Prostate gland (tissue), 2 donors: ENCODE measurements at regions not wholly inside any gene's neighbourhood (a gene's known extent, or its start where the extent isn't known, plus 50 kb on each side); places are given as distances from the start of the nearest gene placed in this dataset.

Experiments
- DNase-seq: peaks from one replicate; pipeline ENCODE4 v3.0.0-alpha.2; 2019; ENCODE audit warnings: low spot score
- H3K27ac ChIP-seq, 2 donors: fragments of 200-600 bp; sonication (generic); 2 replicates each; pipeline ENCODE4 v1.5.1; 2017 to 2019
- H3K27me3 ChIP-seq: fragments of 200-600 bp; sonication (generic); replicated peaks from 2 replicates; pipeline ENCODE4 v1.5.1; 2019; ENCODE audit not compliant: insufficient read depth
- H3K36me3 ChIP-seq, 2 donors: fragments of 200-600 bp; sonication (generic); 1 replicate in 1 of 2; 2 replicates in 1 of 2; pipeline versions ENCODE4 v1.5.1 to v1.8.1; 2017 to 2019
- H3K4me1 ChIP-seq: fragments of 200-600 bp; sonication (generic); replicated peaks from 2 replicates; pipeline ENCODE4 v1.5.1; 2019
- H3K4me3 ChIP-seq, 2 donors: fragments of 200-600 bp; sonication (generic); 2 replicates each; pipeline ENCODE4 v1.5.1; 2017 to 2019
- H3K9me3 ChIP-seq: fragments of 200-600 bp; sonication (generic); 2 replicates; pipeline ENCODE4 v1.5.1; 2017
- CTCF ChIP-seq, 4 experiments: fragments of 200-600 bp in 2 of 4; fragments of 450-650 bp in 2 of 4; sonication (generic) in 2 of 4; IDR thresholded peaks; 1 replicate in 3 of 4; 2 replicates in 1 of 4; pipeline ENCODE4 v1.5.1; 2016 to 2019; ENCODE audit warnings: antibody characterized with exemption in 4 of 4, mild to moderate bottlenecking in 2 of 4, moderate library complexity in 2 of 4
- POLR2A ChIP-seq: fragments of 450-650 bp; IDR thresholded peaks from one replicate; pipeline ENCODE4 v1.6.1; 2016; ENCODE audit warnings: antibody characterized with exemption, mild to moderate bottlenecking
- POLR2AphosphoS5 ChIP-seq: sonication (generic); formaldehyde crosslinking; IDR thresholded peaks from one replicate; pipeline ENCODE4 v1.6.1; 2017; ENCODE audit warnings: antibody characterized with exemption
- WGBS: methylation state at CpG from one replicate; pipeline ENCODE4 v1.1.5; 2018; 5-methylcytosine and 5-hydroxymethylcytosine counted together
- intact Hi-C: fragments of 100-400 bp; cut with DNase I; formaldehyde crosslinking; loops from one replicate; pipeline ENCODE4 v1.14.2; 2022

GRCh38 chr5:91850031-91850430 lies 466.9 kb upstream of the ARRDC3 start:
- H3K9me3 ChIP-seq, result no peaks in the 10 kb centered on the region

GRCh38 chr5:91849069-91849468 lies 466.0 kb upstream of the ARRDC3 start:
- Histone ChIP-seq H3K27me3 (no peaks in the 10 kb centered on the region), H3K27ac (no peak overlapping the region), H3K4me1 (no peaks in the 10 kb centered on the region), H3K4me3 (no peak overlapping the region), H3K36me3 (no peaks in the 10 kb centered on the region), H3K9me3 (no peaks in the 10 kb centered on the region)
- intact Hi-C loops, result no loop called here
- DNase-seq, result no peak
- WGBS, result 89% methylated on average over 3 of the region's 3 CpGs
- TF ChIP-seq POLR2AphosphoS5 (no peak), POLR2A (no peak), CTCF (IDR thresholded peaks at IDR 0.05) (no peak)

More at GRCh38 chr5:91850031-91850430, 466.9 kb upstream of the ARRDC3 start:
- WGBS, result 70% methylated on average over 2 of the region's 2 CpGs
- H3K4me1 ChIP-seq, result no peaks in the 10 kb centered on the region
- no peak for DNase-seq
- H3K27me3 ChIP-seq, result no peaks in the 10 kb centered on the region
- intact Hi-C loops, result no loop called here
- no peak overlapping the region for H3K4me3 ChIP-seq
- no peaks in the 10 kb centered on the region for H3K36me3 ChIP-seq
- no peak overlapping the region for H3K27ac ChIP-seq
- no peak for TF ChIP-seq POLR2A

- TF ChIP-seq POLR2AphosphoS5 (no peak), POLR2A (no peak), CTCF (IDR thresholded peaks at IDR 0.05) (no peak)
- no peak for DNase-seq
- no peaks in the 10 kb centered on the region for H3K4me1 ChIP-seq
- H3K36me3 ChIP-seq, result no peaks in the 10 kb centered on the region
- WGBS, result 96% methylated on average over 3 of the region's 3 CpGs
- no peak overlapping the region for H3K4me3 ChIP-seq
- no peaks in the 10 kb centered on the region for H3K27me3 ChIP-seq
- H3K27ac ChIP-seq, result no peak overlapping the region
- intact Hi-C loops, result no loop called here
- H3K9me3 ChIP-seq, result no peaks in the 10 kb centered on the region
Measured at GRCh38 chr5:91848453-91848852, 465.3 kb upstream of the ARRDC3 start.

GRCh38 chr5:91841423-91841822 lies 458.3 kb upstream of the ARRDC3 start:
- no peak for TF ChIP-seq CTCF (IDR thresholded peaks at IDR 0.05)
- TF ChIP-seq POLR2A, result no peak
- no peak for TF ChIP-seq POLR2AphosphoS5
- Histone ChIP-seq H3K4me3 (no peak overlapping the region), H3K27ac (no peak overlapping the region), H3K9me3 (no peaks in the 10 kb centered on the region), H3K36me3 (no peaks in the 10 kb centered on the region), H3K4me1 (no peaks in the 10 kb centered on the region), H3K27me3 (no peaks in the 10 kb centered on the region)
- no peak for DNase-seq
- intact Hi-C loops, result no loop called here

GRCh38 chr5:91840412-91840811 lies 457.3 kb upstream of the ARRDC3 start:
- Histone ChIP-seq H3K4me3 (no peak overlapping the region), H3K27ac (no peak overlapping the region), H3K9me3 (no peaks in the 10 kb centered on the region), H3K27me3 (no peaks in the 10 kb centered on the region), H3K36me3 (no peaks in the 10 kb centered on the region), H3K4me1 (no peaks in the 10 kb centered on the region)
- intact Hi-C loops, result no loop called here
- DNase-seq, result no peak
- 69% methylated on average over 4 of the region's 4 CpGs for WGBS
- no peak for TF ChIP-seq CTCF (IDR thresholded peaks at IDR 0.05)
- no peak for TF ChIP-seq POLR2A
- no peak for TF ChIP-seq POLR2AphosphoS5
